GM18499 (cell line): ENCODE measurements at regions not wholly inside any gene's neighbourhood (a gene's known extent, or its start where the extent isn't known, plus 50 kb on each side); places are given as distances from the start of the nearest gene placed in this dataset.
"Not testable (repeated sequence)": the region's sequence is repeated elsewhere in the genome, so short reads cannot be mapped to it uniquely, and the experiment has no call there.

ENCODE experiments used
- ATAC-seq: cut with Tn5 transposase; IDR thresholded peaks from one replicate; pipeline ENCODE4 v1.9.1; 2021; ENCODE audit warnings: moderate number of reproducible peaks; ENCODE audit not compliant: insufficient read depth, unreplicated experiment

- ATAC-seq = not testable (repeated sequence)
These were observed 350.9 kb downstream of the UTRN start for GRCh38 chr6:144636025-144636424.

- no peak for ATAC-seq
These were observed 352.4 kb downstream of the UTRN start for GRCh38 chr6:144637541-144637940.

GRCh38 chr6:144639654-144640053, 354.5 kb downstream of the UTRN start:
- ATAC-seq = no peak

GRCh38 chr6:144641286-144641685, 356.2 kb downstream of the UTRN start:
- no peak for ATAC-seq

- no peak for ATAC-seq
These were observed 359.6 kb downstream of the UTRN start for GRCh38 chr6:144644776-144645175.

GRCh38 chr6:144646093-144647056, 361.2 kb downstream of the UTRN start:
- ATAC-seq = no peak

- no peak for ATAC-seq
These were observed 362.4 kb downstream of the UTRN start for GRCh38 chr6:144647406-144647964.

- ATAC-seq = no peak
These were observed 363.0 kb downstream of the UTRN start for GRCh38 chr6:144647971-144648651.

- no peak for ATAC-seq
These were observed 363.9 kb downstream of the UTRN start for GRCh38 chr6:144649085-144649484.

GRCh38 chr6:144651234-144651633, 366.1 kb downstream of the UTRN start:
- ATAC-seq = no peak

GRCh38 chr6:144652292-144652891, 367.3 kb downstream of the UTRN start:
- ATAC-seq = no peak

GRCh38 chr6:144653885-144654505, 368.9 kb downstream of the UTRN start:
- ATAC-seq = peak; percentile 87

GRCh38 chr6:144654506-144654905, 369.4 kb downstream of the UTRN start:
- ATAC-seq = no peak

GRCh38 chr6:144655376-144655775, 370.2 kb downstream of the UTRN start:
- no peak for ATAC-seq

- ATAC-seq = no peak
These were observed 372.6 kb downstream of the UTRN start for GRCh38 chr6:144657691-144658090.

GRCh38 chr6:144659202-144660182, 374.4 kb downstream of the UTRN start:
- ATAC-seq = no peak

- ATAC-seq = no peak
These were observed 375.5 kb downstream of the UTRN start for GRCh38 chr6:144660561-144661115.

- ATAC-seq = no peak
These were observed 376.1 kb downstream of the UTRN start for GRCh38 chr6:144661116-144661806.
